Astrocyte (in vitro differentiated cells and primary cell): ENCODE measurements at regions not wholly inside any gene's neighbourhood (a gene's known extent, or its start where the extent isn't known, plus 50 kb on each side); places are given as distances from the start of the nearest gene placed in this dataset.

Experiments used
- DNase-seq: peaks from one replicate; pipeline ENCODE4 v3.0.0-alpha.2; 2010; ENCODE audit warnings: low read depth
- FAIRE-seq: peaks from 2 replicates; lab custom pipeline; 2011; peaks lifted over from hg19 to GRCh38; lab: Jason Lieb, UNC
- H2AFZ ChIP-seq: 2 replicates; pipeline ENCODE4 v1.6.0; 2012; ENCODE audit warnings: low read depth, low read length, inconsistent platforms
- H3K27ac ChIP-seq: 2 replicates; pipeline ENCODE4 v1.5.1; 2011; ENCODE audit warnings: low read depth, low read length, inconsistent platforms
- H3K27me3 ChIP-seq: 2 replicates; pipeline ENCODE4 v1.6.0; 2011; ENCODE audit warnings: low read length, inconsistent platforms; ENCODE audit not compliant: insufficient read depth
- H3K36me3 ChIP-seq: 2 replicates; pipeline ENCODE4 v1.5.1; 2011; ENCODE audit warnings: low read length, inconsistent platforms; ENCODE audit not compliant: insufficient read depth
- H3K4me1 ChIP-seq: 2 replicates; pipeline ENCODE4 v1.5.1; 2011; ENCODE audit warnings: low read length, inconsistent platforms; ENCODE audit not compliant: insufficient read depth
- H3K4me2 ChIP-seq: 2 replicates; pipeline ENCODE4 v1.6.0; 2012; ENCODE audit warnings: low read length, inconsistent platforms
- H3K4me3 ChIP-seq: 2 replicates; pipeline ENCODE4 v1.5.1; 2011; ENCODE audit warnings: low read depth, mild to moderate bottlenecking, low read length, inconsistent platforms; ENCODE audit not compliant: insufficient read depth
- H3K79me2 ChIP-seq: 2 replicates; pipeline ENCODE4 v1.6.0; 2012; ENCODE audit warnings: mild to moderate bottlenecking, low read length, inconsistent platforms; ENCODE audit not compliant: insufficient read depth
- H3K9ac ChIP-seq: 2 replicates; pipeline ENCODE4 v1.6.0; 2012; ENCODE audit warnings: mild to moderate bottlenecking, low read length, inconsistent platforms
- H3K9me3 ChIP-seq: 2 replicates; pipeline ENCODE4 v1.5.1; 2012; ENCODE audit warnings: low read depth, mild to moderate bottlenecking, low read length, inconsistent platforms; ENCODE audit not compliant: insufficient read depth
- H4K20me1 ChIP-seq: 2 replicates; pipeline ENCODE4 v1.6.0; 2012; ENCODE audit warnings: low read length, inconsistent platforms; ENCODE audit not compliant: insufficient read depth
- H3K27ac Mint-ChIP-seq: one replicate; pipeline ENCODE4 v1.8.0; 2021; ENCODE audit warnings: mild to moderate bottlenecking, mixed read lengths; ENCODE audit not compliant: unreplicated experiment
- H3K27me3 Mint-ChIP-seq: one replicate; pipeline ENCODE4 v1.8.0; 2021; ENCODE audit warnings: low read depth, mixed read lengths; ENCODE audit not compliant: unreplicated experiment
- H3K36me3 Mint-ChIP-seq: one replicate; pipeline ENCODE4 v1.8.0; 2021; ENCODE audit warnings: low read depth, mixed read lengths; ENCODE audit not compliant: unreplicated experiment
- H3K4me1 Mint-ChIP-seq: one replicate; pipeline ENCODE4 v1.8.0; 2021; ENCODE audit warnings: low read depth, mixed read lengths; ENCODE audit not compliant: unreplicated experiment
- H3K4me3 Mint-ChIP-seq: one replicate; pipeline ENCODE4 v1.8.0; 2021; ENCODE audit warnings: mild to moderate bottlenecking, moderate library complexity, mixed read lengths; ENCODE audit not compliant: unreplicated experiment
- H3K9me3 Mint-ChIP-seq: one replicate; pipeline ENCODE4 v1.8.0; 2021; ENCODE audit warnings: mild to moderate bottlenecking, mixed read lengths; ENCODE audit not compliant: unreplicated experiment
- CTCF ChIP-seq: IDR thresholded peaks from 2 replicates; pipeline ENCODE4 v1.5.1; 2011; ENCODE audit warnings: low read depth, mild to moderate bottlenecking, inconsistent platforms, low read length, moderate library complexity; ENCODE audit not compliant: insufficient read depth
- EZH2 ChIP-seq: IDR thresholded peaks from 2 replicates; pipeline ENCODE4 v1.6.1; 2012; ENCODE audit warnings: mild to moderate bottlenecking, low read length, inconsistent platforms; ENCODE audit not compliant: insufficient read depth

- Mint-ChIP-seq H3K4me3 (no peak overlapping the region), H3K27ac (no peak overlapping the region), H3K9me3 (no peaks in the 10 kb centered on the region), H3K36me3 (no peaks in the 10 kb centered on the region), H3K4me1 (no peaks in the 10 kb centered on the region), H3K27me3 (no peaks in the 10 kb centered on the region)
- Histone ChIP-seq H2AFZ (no peak overlapping the region), H3K4me2 (no peak overlapping the region), H3K79me2 (no peaks in the 10 kb centered on the region), H3K4me3 (no peak overlapping the region), H3K27ac (no peak overlapping the region), H3K4me1 (no peaks in the 10 kb centered on the region), H3K36me3 (no peaks in the 10 kb centered on the region), H3K27me3 (no peaks in the 10 kb centered on the region), H3K9me3 (no peaks in the 10 kb centered on the region), H4K20me1 (no peaks in the 10 kb centered on the region), H3K9ac (no peak overlapping the region)
- DNase-seq (no peak), FAIRE-seq (no peak)
- TF ChIP-seq EZH2 (no peak), CTCF (no peak)
These were observed 377.7 kb downstream of the PIK3R1 start for GRCh38 chr5:68593211-68593671.

DNA sequence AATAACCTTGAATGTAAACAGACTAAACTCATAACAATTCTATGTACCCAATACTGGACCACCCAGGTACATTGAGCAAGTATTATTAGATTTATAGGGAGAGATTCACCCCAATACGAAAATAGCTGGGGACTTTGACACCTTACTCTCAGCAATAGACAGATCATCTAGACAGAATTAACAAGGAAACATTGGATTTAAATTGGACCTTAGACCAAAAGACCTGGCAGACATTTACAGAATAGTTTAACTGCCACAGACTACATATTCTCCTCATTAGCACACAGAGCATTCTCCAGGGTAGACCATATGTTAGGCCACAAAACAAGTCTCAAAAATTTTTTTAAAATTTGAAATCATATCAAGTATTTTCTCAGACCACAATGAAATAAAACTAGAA, 397.4 kb downstream of the PIK3R1 start:
- Histone ChIP-seq H3K27ac (no peak overlapping the region), H3K4me1 (no peaks in the 10 kb centered on the region), H3K9ac (no peak overlapping the region), H3K79me2 (no peaks in the 10 kb centered on the region), H3K36me3 (no peaks in the 10 kb centered on the region), H4K20me1 (no peaks in the 10 kb centered on the region), H3K4me2 (no peak overlapping the region), H2AFZ (no peak overlapping the region), H3K27me3 (no peaks in the 10 kb centered on the region), H3K4me3 (no peak overlapping the region), H3K9me3 (peaks cover 5% of the 10 kb centered on the region)
- no peaks in the 10 kb centered on the region for H3K36me3 Mint-ChIP-seq
- H3K4me3 Mint-ChIP-seq = no peak overlapping the region
- no peak overlapping the region for H3K27ac Mint-ChIP-seq
- no peaks in the 10 kb centered on the region for H3K4me1 Mint-ChIP-seq
- FAIRE-seq (no peak), DNase-seq (no peak)
- TF ChIP-seq EZH2 (no peak), CTCF (no peak)
- peaks cover 2% of the 10 kb centered on the region for H3K9me3 Mint-ChIP-seq
- no peaks in the 10 kb centered on the region for H3K27me3 Mint-ChIP-seq

- Mint-ChIP-seq H3K4me1 (no peaks in the 10 kb centered on the region), H3K36me3 (no peaks in the 10 kb centered on the region), H3K4me3 (no peak overlapping the region), H3K9me3 (no peaks in the 10 kb centered on the region), H3K27ac (no peak overlapping the region), H3K27me3 (no peaks in the 10 kb centered on the region)
- H3K4me2 ChIP-seq = no peak overlapping the region
- H4K20me1 ChIP-seq = no peaks in the 10 kb centered on the region
- H3K9ac ChIP-seq = no peak overlapping the region
- DNase-seq (no peak), FAIRE-seq (no peak)
- H3K27me3 ChIP-seq = no peaks in the 10 kb centered on the region
- no peaks in the 10 kb centered on the region for H3K4me1 ChIP-seq
- H3K36me3 ChIP-seq = no peaks in the 10 kb centered on the region
- no peaks in the 10 kb centered on the region for H3K79me2 ChIP-seq
- no peak overlapping the region for H3K4me3 ChIP-seq
- H2AFZ ChIP-seq = no peak overlapping the region
- no peak overlapping the region for H3K27ac ChIP-seq
- H3K9me3 ChIP-seq = no peaks in the 10 kb centered on the region
- TF ChIP-seq EZH2 (no peak), CTCF (no peak)
These were observed 402.9 kb downstream of the PIK3R1 start for GRCh38 chr5:68618501-68618900.
